ENCODE measurements at regions not wholly inside any gene's neighbourhood (a gene's known extent, or its start where the extent isn't known, plus 50 kb on each side); places are given as distances from the start of the nearest gene placed in this dataset.

GRCh38 chr10:123357421-123357930, 203.3 kb downstream of the BUB3 start:
- Histone ChIP-seq H3K27me3 (ENCODE audit: control insufficient read depth in 2 of 2, insufficient read depth in 2 of 2, low read length in 2 of 2) (no peaks in the 10 kb centered on the region), H3K9me1 (replicated peaks; ENCODE audit: control insufficient read depth, extremely low read depth, insufficient read depth, low read length) (no peaks in the 10 kb centered on the region), H3K27ac (ENCODE audit: insufficient read depth, low read depth, low read length) (no peak overlapping the region), H3K9me3 (replicated peaks; ENCODE audit: control insufficient read depth, insufficient read depth, low read length) (no peaks in the 10 kb centered on the region), H4K20me1 (replicated peaks; ENCODE audit: control insufficient read depth, extremely low read depth, insufficient read depth, low read length) (no peaks in the 10 kb centered on the region), H3K4me3 (replicated peaks in 1 of 3; ENCODE audit: insufficient read depth in 1 of 3, low read depth in 1 of 3, low read length in 3 of 3) (no peak overlapping the region), H3K4me2 (ENCODE audit: insufficient read depth, low read length) (no peak overlapping the region), H3K4me1 (ENCODE audit: control insufficient read depth, extremely low read depth, insufficient read depth, low read length) (no peaks in the 10 kb centered on the region), H3K36me3 (ENCODE audit: control insufficient read depth in 2 of 2, extremely low read depth in 1 of 2, insufficient read depth in 2 of 2, low read length in 2 of 2) (no peaks in the 10 kb centered on the region), H3K79me2 (ENCODE audit: control insufficient read depth, insufficient read depth, low read length) (no peaks in the 10 kb centered on the region), H2AFZ (ENCODE audit: low read depth, low read length) (no peak overlapping the region), H3K9ac (replicated peaks; ENCODE audit: extremely low read depth, insufficient read depth, low read length) (no peak overlapping the region)
- ChIA-PET CTCF (no interaction called here), POLR2A (no interaction called here)
- TF ChIP-seq MAX (IDR thresholded peaks at IDR 0.05; ENCODE audit: insufficient read depth, insufficient read length): no peak
- no peak for TF ChIP-seq FOS (IDR thresholded peaks at IDR 0.05; ENCODE audit: borderline replicate concordance, insufficient read depth, low read length)
- no TSS peak for BruUV-seq (replicated peaks)
- DNase-seq (ENCODE audit: low read depth, low spot score) (no peak), FAIRE-seq (no peak)
- intact Hi-C loops (cut with micrococcal nuclease) (no loop called here), dilution Hi-C loops (cut with MboI; ENCODE audit: extremely low pct_ligation_motif_present, low sequenced_read_pairs) (no loop called here)

- H3K79me2 ChIP-seq (ENCODE audit: control insufficient read depth, insufficient read depth, low read length): no peaks in the 10 kb centered on the region
- no peak overlapping the region for H3K4me3 ChIP-seq (replicated peaks in 1 of 3; ENCODE audit: insufficient read depth in 1 of 3, low read depth in 1 of 3, low read length in 3 of 3)
- POLR2A ChIA-PET: no interaction called here
- intact Hi-C loops (cut with micrococcal nuclease): no loop called here
- H2AFZ ChIP-seq (ENCODE audit: low read depth, low read length): no peak overlapping the region
- FAIRE-seq (no peak), DNase-seq (ENCODE audit: low read depth, low spot score) (no peak)
- H4K20me1 ChIP-seq (replicated peaks; ENCODE audit: control insufficient read depth, extremely low read depth, insufficient read depth, low read length): no peaks in the 10 kb centered on the region
- no peaks in the 10 kb centered on the region for H3K27me3 ChIP-seq (ENCODE audit: control insufficient read depth in 2 of 2, insufficient read depth in 2 of 2, low read length in 2 of 2)
- TF ChIP-seq POLR2A (IDR thresholded peaks at IDR 0.05; ENCODE audit: low read depth, low read length): no peak
- TF ChIP-seq CTCF (IDR thresholded peaks at IDR 0.05; ENCODE audit: extremely low read depth in 1 of 2, insufficient read depth in 1 of 2, low read depth in 1 of 2, low read length in 2 of 2): no peak
- TF ChIP-seq JUN (IDR thresholded peaks at IDR 0.05; ENCODE audit: borderline replicate concordance, insufficient read depth, insufficient read length, low read depth): no peak
- no peak for TF ChIP-seq MAX (IDR thresholded peaks at IDR 0.05; ENCODE audit: insufficient read depth, insufficient read length)
- TF ChIP-seq EZH2 (IDR thresholded peaks at IDR 0.05; ENCODE audit: borderline replicate concordance, low read depth, low read length, severe bottlenecking): no peak
- no peak for TF ChIP-seq FOS (IDR thresholded peaks at IDR 0.05; ENCODE audit: borderline replicate concordance, insufficient read depth, low read length)
- TF ChIP-seq POLR2AphosphoS5 (IDR thresholded peaks at IDR 0.05; ENCODE audit: insufficient read depth, low read depth, low read length): no peak
- no peak for TF ChIP-seq MYC (IDR thresholded peaks at IDR 0.05; ENCODE audit: low read depth, low read length)
- CTCF ChIA-PET: no interaction called here
- no peaks in the 10 kb centered on the region for H3K4me1 ChIP-seq (ENCODE audit: control insufficient read depth, extremely low read depth, insufficient read depth, low read length)
- no peak overlapping the region for H3K9ac ChIP-seq (replicated peaks; ENCODE audit: extremely low read depth, insufficient read depth, low read length)
- BruUV-seq (replicated peaks): no TSS peak
- no peak overlapping the region for H3K27ac ChIP-seq (ENCODE audit: insufficient read depth, low read depth, low read length)
- H3K4me2 ChIP-seq (ENCODE audit: insufficient read depth, low read length): no peak overlapping the region
- dilution Hi-C loops (cut with MboI; ENCODE audit: extremely low pct_ligation_motif_present, low sequenced_read_pairs): no loop called here
- H3K9me1 ChIP-seq (replicated peaks; ENCODE audit: control insufficient read depth, extremely low read depth, insufficient read depth, low read length): no peaks in the 10 kb centered on the region
- H3K9me3 ChIP-seq (replicated peaks; ENCODE audit: control insufficient read depth, insufficient read depth, low read length): no peaks in the 10 kb centered on the region
- no peaks in the 10 kb centered on the region for H3K36me3 ChIP-seq (ENCODE audit: control insufficient read depth in 2 of 2, extremely low read depth in 1 of 2, insufficient read depth in 2 of 2, low read length in 2 of 2)
Measured at GRCh38 chr10:123359539-123359938, 205.3 kb downstream of the BUB3 start.
